ENCODE measurements at regions not wholly inside any gene's neighbourhood (a gene's known extent, or its start where the extent isn't known, plus 50 kb on each side); places are given as distances from the start of the nearest gene placed in this dataset.

DNA sequence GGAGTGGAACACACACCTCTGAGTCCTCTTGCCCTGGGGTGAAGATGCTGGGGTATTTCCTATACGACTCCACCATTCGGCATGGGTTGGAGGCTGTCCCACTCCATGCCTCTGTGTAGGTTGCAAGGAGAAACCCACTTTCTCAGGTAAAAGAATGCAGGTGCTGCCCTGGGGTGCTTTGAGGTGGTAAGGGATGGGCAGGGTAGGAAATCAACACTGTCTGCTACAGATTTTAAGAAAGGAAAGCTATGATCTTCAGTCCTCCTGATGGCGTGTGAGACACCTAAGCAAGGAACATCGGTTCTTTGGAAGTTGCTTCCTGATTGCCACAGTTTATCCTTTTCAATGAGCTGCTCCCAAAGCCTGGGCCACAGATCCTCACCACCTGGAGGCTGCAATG lies 209.2 kb downstream of the NCK2 start:
- Histone ChIP-seq H3K27ac (replicated peaks) (no peak overlapping the region), H3K27me3 (ENCODE audit: insufficient read depth, poor library complexity, severe bottlenecking) (no peaks in the 10 kb centered on the region), H3K4me3 (replicated peaks; ENCODE audit: insufficient read depth, low read length) (no peak overlapping the region)
- TF ChIP-seq, protein P1, sequence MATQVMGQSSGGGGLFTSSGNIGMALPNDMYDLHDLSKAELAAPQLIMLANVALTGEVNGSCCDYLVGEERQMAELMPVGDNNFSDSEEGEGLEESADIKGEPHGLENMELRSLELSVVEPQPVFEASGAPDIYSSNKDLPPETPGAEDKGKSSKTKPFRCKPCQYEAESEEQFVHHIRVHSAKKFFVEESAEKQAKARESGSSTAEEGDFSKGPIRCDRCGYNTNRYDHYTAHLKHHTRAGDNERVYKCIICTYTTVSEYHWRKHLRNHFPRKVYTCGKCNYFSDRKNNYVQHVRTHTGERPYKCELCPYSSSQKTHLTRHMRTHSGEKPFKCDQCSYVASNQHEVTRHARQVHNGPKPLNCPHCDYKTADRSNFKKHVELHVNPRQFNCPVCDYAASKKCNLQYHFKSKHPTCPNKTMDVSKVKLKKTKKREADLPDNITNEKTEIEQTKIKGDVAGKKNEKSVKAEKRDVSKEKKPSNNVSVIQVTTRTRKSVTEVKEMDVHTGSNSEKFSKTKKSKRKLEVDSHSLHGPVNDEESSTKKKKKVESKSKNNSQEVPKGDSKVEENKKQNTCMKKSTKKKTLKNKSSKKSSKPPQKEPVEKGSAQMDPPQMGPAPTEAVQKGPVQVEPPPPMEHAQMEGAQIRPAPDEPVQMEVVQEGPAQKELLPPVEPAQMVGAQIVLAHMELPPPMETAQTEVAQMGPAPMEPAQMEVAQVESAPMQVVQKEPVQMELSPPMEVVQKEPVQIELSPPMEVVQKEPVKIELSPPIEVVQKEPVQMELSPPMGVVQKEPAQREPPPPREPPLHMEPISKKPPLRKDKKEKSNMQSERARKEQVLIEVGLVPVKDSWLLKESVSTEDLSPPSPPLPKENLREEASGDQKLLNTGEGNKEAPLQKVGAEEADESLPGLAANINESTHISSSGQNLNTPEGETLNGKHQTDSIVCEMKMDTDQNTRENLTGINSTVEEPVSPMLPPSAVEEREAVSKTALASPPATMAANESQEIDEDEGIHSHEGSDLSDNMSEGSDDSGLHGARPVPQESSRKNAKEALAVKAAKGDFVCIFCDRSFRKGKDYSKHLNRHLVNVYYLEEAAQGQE (IDR thresholded peaks at IDR 0.05; ENCODE audit: insufficient replicate concordance, low read depth), result no peak
- no peak for TF ChIP-seq SPI1 (IDR thresholded peaks at IDR 0.05; ENCODE audit: borderline replicate concordance, low read depth)
- DNase-seq (ENCODE audit: low read depth in 1 of 2, low spot score in 1 of 2), result no peak

DNA sequence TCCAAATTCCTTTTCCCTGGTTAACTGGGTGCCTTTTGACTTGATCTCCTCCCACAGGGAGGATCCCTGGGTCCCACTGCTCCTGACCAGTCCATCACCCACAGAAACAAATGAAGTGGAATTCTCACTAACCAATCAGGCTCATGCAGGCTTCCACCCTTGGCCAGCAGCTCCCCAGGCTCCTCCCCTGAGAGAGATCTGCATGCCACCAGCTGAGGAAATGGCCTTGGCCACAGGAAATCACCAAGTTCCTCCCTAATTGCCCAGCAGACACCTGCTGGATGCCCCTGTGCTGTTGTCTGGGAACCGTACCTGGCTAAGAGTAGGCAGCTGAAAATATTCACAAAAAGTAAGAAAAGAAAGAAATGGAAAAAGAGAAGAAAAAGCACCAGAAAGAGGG lies 207.4 kb downstream of the NCK2 start:
- TF ChIP-seq SPI1 (IDR thresholded peaks at IDR 0.05; ENCODE audit: borderline replicate concordance, low read depth), result no peak
- no peak for TF ChIP-seq POLR2AphosphoS5 (IDR thresholded peaks at IDR 0.05; ENCODE audit: low read depth)
- TF ChIP-seq, protein P1 (IDR thresholded peaks at IDR 0.05; ENCODE audit: insufficient replicate concordance, low read depth), result no peak
- TF ChIP-seq GABPA (IDR thresholded peaks at IDR 0.05; ENCODE audit: low read depth), result no peak
- TF ChIP-seq, protein P2, sequence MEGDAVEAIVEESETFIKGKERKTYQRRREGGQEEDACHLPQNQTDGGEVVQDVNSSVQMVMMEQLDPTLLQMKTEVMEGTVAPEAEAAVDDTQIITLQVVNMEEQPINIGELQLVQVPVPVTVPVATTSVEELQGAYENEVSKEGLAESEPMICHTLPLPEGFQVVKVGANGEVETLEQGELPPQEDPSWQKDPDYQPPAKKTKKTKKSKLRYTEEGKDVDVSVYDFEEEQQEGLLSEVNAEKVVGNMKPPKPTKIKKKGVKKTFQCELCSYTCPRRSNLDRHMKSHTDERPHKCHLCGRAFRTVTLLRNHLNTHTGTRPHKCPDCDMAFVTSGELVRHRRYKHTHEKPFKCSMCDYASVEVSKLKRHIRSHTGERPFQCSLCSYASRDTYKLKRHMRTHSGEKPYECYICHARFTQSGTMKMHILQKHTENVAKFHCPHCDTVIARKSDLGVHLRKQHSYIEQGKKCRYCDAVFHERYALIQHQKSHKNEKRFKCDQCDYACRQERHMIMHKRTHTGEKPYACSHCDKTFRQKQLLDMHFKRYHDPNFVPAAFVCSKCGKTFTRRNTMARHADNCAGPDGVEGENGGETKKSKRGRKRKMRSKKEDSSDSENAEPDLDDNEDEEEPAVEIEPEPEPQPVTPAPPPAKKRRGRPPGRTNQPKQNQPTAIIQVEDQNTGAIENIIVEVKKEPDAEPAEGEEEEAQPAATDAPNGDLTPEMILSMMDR (IDR thresholded peaks at IDR 0.05; ENCODE audit: insufficient read depth, low read length), result no peak
- Histone ChIP-seq H3K4me3 (replicated peaks; ENCODE audit: insufficient read depth, low read length) (no peak overlapping the region), H3K27me3 (ENCODE audit: insufficient read depth, poor library complexity, severe bottlenecking) (no peaks in the 10 kb centered on the region), H3K27ac (replicated peaks) (no peak overlapping the region)
- peak in 1 of 2 experiments; percentile 15 for DNase-seq (ENCODE audit: low read depth in 1 of 2, low spot score in 1 of 2)

DNA sequence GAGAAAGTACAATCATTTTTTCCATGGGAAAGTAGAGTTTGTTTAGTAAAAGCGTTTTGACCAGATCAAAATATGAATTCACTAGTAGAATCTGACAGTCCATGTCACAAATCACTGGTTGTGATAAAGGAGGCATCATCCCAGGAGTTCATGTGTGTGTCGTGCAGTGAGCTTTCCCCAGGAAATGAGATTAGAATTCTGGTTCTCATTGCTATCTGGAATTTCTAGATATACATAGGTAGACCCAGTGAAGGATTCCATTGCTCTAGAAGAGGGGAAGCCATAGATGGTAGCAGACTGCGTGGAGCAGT lies 206.6 kb downstream of the NCK2 start:
- no peak overlapping the region for H3K27ac ChIP-seq (replicated peaks)
- DNase-seq (ENCODE audit: low read depth in 1 of 2, low spot score in 1 of 2), result no peak
- TF ChIP-seq, protein P2 (IDR thresholded peaks at IDR 0.05; ENCODE audit: insufficient read depth, low read length), result no peak
- TF ChIP-seq POLR2AphosphoS5 (IDR thresholded peaks at IDR 0.05; ENCODE audit: low read depth), result no peak
- TF ChIP-seq, protein P1 (IDR thresholded peaks at IDR 0.05; ENCODE audit: insufficient replicate concordance, low read depth), result no peak
- TF ChIP-seq GABPA (IDR thresholded peaks at IDR 0.05; ENCODE audit: low read depth), result no peak
- TF ChIP-seq SPI1 (IDR thresholded peaks at IDR 0.05; ENCODE audit: borderline replicate concordance, low read depth), result no peak
- H3K4me3 ChIP-seq (replicated peaks; ENCODE audit: insufficient read depth, low read length), result no peak overlapping the region
- H3K27me3 ChIP-seq (ENCODE audit: insufficient read depth, poor library complexity, severe bottlenecking), result no peaks in the 10 kb centered on the region
